MM.1S (cell line): ENCODE measurements at regions not wholly inside any gene's neighbourhood (a gene's known extent, or its start where the extent isn't known, plus 50 kb on each side); places are given as distances from the start of the nearest gene placed in this dataset.

ENCODE experiments used
- CTCF ChIP-seq: fragments of 300-600 bp; sonication (generic); IDR thresholded peaks from 2 replicates; pipeline ENCODE4 v1.5.1; 2016; ENCODE audit warnings: antibody characterized with exemption, low read length, mixed read lengths
- EZH2 ChIP-seq: fragments of 300-600 bp; sonication (generic); optimal IDR thresholded peaks from 2 replicates; pipeline ENCODE3; 2017; ENCODE audit warnings: low read depth, mild to moderate bottlenecking, antibody characterized with exemption, low read length, mixed read lengths
- EZH2phosphoT487 ChIP-seq: fragments of 300-600 bp; sonication (generic); IDR thresholded peaks from 2 replicates; pipeline ENCODE4 v1.6.1; 2018; ENCODE audit warnings: antibody characterized with exemption, low read length

- TF ChIP-seq CTCF (no peak), EZH2phosphoT487 (no peak), EZH2 (no peak)
Observed at GRCh38 chr14:97838986-97839385, 1041.8 kb downstream of the VRK1 start.
